NK-92 (cell line): ENCODE measurements at regions not wholly inside any gene's neighbourhood (a gene's known extent, or its start where the extent isn't known, plus 50 kb on each side); places are given as distances from the start of the nearest gene placed in this dataset.

Source experiments
- DNase-seq: peaks from one replicate; lab custom pipeline; 2025; ENCODE audit not compliant: unreplicated experiment; lab: John Stamatoyannopoulos, UW

DNA sequence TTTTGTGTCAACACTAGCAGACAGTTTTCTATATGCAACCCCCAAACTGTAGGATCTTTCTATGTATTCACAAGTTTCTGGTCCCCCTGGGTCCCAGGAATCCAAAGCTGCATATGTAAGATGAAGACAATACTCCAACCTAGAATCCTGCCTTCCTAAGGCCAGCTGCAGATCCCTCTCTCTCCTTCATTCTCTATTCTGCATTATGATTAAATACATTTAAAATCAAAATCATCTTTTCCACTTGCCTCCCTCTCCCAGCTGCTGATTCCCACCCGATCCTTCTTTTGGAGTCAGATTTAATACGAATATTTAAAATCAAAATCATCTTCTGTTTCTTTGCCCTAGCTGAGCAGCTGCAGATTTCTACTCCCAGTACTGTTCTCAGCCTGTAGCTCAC, 783.0 kb upstream of the ZEB2 start:
- DNase-seq: no peak

DNA sequence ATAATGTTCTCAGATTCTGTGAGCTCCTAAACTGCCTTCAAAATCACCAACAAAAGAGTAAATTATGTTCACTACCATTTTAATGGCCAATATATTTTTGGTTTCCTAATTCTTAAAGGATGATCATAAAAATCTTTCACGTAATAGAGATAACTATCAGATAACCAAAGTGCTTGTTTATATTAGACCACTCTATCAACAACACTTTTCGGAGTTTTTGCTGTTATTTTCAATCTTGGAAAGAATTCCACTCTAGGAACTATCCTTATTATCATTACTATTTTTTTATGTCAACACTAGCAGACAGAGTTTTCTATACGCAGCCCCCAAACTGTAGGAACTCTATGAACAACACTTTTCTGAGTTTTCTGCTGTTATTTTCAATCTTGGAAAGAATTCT, 782.5 kb upstream of the ZEB2 start:
- no peak for DNase-seq

GRCh38 chr2:145299368-145299767, 779.4 kb upstream of the ZEB2 start:
- DNase-seq: no peak

- no peak for DNase-seq
Observed at GRCh38 chr2:145292166-145292565, 772.2 kb upstream of the ZEB2 start.

DNA sequence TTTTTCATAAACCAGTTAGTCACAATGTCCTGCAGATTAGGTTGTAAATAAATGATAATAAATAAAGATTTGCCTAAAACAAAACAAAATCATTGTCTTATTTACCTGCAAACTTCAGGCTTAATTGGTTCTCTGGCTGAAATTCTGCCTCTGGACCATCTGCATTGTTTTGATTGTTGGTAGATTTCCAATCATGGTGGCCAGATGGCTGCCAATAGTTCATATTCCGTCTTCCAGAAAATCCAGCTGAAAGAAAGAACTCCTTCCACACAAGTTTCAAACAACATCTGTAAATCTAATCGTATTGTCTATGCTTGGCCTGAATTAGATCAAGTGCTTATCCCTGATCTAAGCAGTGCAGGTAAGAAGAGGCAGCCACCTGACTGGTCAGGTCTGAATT, 771.1 kb upstream of the ZEB2 start:
- DNase-seq: no peak

DNA sequence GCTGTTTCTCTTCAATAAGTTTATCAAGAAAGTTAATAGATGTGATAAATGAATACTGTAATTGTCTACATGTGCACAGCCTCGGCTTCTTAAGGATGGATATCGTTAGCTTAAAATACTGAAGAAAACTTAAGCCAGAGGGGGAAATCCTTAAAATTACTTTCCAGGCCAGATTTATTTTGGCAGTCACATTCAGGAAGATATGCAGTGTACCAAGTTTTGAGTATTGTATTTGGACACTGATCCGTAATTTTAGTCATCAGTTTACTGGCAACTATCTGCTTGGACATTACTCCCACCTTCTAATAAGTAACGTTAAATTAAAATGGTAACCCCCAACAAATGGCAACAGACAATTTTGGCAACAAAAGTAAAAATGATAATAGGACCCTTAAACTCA, 770.0 kb upstream of the ZEB2 start:
- no peak for DNase-seq

GRCh38 chr2:145288650-145289496, 769.0 kb upstream of the ZEB2 start:
- DNase-seq: no peak

DNA sequence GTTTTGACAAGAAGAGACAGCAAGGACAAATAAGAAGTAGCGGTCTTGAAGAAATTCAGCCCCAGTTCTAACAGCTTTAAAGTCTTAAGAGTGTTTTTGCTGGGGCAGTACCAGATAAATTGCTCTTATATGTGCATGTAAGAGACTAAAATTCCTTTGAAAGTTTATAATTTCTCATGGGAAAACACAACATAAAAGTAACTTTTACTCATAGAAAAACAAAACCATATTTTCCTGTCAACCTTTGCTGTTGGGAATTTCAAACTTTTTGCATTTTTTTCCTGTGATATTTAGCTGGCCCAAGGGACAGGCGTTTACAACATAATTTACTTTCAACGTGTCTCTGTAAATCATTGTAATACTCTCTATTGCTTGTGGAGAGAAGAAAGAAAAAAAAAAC, 767.8 kb upstream of the ZEB2 start:
- DNase-seq: no peak

GRCh38 chr2:145286716-145287275, 766.9 kb upstream of the ZEB2 start:
- no peak for DNase-seq

DNA sequence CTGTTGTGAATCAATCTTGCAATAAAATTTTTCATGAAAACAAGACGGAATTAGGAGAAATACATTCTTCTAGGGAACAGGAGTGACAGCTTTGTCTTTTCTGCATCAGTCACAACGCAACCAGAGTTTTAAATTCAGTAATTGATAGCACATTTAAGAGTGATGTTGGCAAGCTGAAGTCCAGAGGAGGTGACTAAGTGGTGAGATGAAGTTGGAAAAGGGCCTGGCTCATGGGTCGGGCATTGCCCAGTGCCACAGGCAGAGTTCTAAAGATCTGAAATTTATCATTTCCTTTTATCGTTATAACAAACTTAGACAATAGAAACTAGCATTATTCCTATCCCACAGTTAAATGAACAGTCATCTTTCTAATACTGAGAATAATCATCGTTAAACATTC, 764.6 kb upstream of the ZEB2 start:
- DNase-seq: no peak

GRCh38 chr2:145283131-145283530, 763.2 kb upstream of the ZEB2 start:
- DNase-seq: no peak

- no peak for DNase-seq
Observed at GRCh38 chr2:145277922-145278321, 758.0 kb upstream of the ZEB2 start.

GRCh38 chr2:145273840-145274239, 753.9 kb upstream of the ZEB2 start:
- DNase-seq: no peak

GRCh38 chr2:145268931-145269330, 749.0 kb upstream of the ZEB2 start:
- DNase-seq: no peak

- DNase-seq: no peak
Observed at GRCh38 chr2:145267451-145267850, 747.5 kb upstream of the ZEB2 start.

DNA sequence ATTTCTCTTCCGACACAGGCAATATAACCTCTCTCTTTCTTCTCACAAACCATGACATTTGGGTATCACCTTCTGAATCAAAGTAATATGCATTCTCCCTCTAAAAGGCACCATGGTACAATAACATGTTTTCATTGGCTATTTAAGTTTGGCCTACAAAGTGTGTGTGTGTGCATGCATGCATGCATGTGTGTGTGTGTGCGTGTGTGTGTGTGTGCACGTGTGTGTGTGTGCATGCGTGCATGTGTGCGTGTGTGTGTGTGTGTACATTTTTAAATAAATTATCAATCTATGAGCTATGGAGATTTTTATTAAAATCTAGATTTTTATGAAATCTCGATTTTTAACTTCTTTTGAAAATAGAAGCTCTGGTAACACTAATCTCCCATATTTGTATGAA, 745.3 kb upstream of the ZEB2 start:
- no peak for DNase-seq

DNA sequence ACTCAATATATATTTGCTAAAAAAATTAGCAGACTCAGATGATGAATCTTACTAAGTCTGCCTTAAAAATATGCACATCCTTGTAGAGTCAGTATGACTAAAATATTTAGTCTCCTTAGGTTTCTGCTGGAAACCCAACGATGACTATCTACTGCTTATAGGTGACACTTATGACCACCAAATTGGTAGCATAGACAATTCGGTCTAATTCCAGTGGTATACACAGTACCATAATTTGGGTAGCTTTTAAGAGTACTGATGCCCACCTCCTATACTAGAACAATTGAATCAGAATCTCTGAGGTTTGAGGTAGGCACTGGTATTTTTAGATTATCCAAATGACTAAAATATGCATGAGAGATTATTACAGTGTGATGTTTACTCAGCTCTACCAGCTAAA, 740.8 kb upstream of the ZEB2 start:
- no peak for DNase-seq

- DNase-seq: no peak
Observed at GRCh38 chr2:145260081-145260480, 740.2 kb upstream of the ZEB2 start.

DNA sequence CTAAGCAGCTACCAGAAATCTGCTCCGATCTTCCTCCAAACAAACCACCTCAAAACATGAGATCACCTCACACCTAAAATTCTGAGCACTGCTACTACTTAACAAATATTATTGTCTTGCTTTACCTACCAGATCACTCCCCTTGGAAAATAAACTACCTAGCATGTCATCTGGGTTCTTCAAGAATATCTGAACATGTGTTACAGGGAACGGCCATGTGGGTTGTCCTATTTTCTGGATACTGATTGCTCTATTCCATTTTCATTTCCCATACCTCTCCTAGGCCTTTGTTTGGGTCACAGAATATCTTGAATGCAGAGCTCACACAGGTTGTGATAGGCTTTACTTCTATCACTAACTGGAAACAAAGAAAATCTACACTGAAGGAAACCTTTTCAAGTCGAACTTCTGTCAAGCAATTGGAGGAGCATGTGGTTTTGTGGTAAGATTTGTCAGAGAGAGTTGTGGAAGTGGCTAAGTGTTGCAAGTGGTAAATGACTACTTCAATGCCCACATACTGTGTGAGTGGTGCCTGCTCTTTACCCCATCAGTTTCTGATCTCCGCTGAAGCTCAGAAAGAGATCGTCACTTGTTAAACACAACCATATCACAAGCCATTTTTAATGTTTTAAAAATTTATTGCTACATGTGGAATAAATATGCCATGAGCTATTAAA, 739.1 kb upstream of the ZEB2 start:
- DNase-seq: no peak

DNA sequence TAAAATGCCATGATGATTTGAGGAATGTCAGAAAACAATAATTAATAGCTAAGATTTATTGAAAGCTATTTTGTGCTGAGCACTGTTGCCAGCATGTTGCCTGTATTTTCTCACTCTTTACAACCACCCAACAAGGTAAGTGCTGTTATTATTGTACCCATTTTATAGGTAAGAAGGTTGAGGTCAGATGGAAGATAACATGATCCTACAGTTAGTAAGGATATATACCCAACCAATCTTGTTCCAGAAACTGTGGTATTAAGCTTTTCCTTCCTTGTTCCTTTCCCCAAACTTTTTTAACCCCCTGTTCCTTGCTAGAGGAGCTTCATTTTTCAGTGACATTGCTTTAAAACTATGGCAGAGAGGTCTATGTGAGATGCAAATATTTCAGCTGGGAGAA, 738.0 kb upstream of the ZEB2 start:
- DNase-seq: no peak

GRCh38 chr2:145256551-145256950, 736.6 kb upstream of the ZEB2 start:
- DNase-seq: no peak

DNA sequence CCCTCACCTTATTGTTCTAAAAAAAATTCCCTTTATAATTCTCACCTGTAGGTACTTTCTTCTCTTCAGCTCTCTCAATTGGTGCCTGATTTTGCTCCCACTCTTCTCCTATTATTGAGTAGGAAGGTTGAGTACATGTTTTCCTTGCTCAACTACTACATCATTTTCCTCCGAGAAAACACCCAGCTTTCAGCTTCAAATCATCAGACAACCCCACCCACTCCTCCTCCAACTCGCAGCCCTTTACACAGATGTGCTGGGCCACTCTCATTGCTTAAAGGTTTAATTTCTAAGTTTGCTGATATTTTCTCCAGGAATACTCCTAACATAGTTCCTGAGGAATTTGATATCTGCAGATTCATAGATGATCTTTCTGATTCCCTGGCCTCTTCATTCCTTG, 734.4 kb upstream of the ZEB2 start:
- no peak for DNase-seq
